GM18858 (cell line): ENCODE measurements at regions not wholly inside any gene's neighbourhood (a gene's known extent, or its start where the extent isn't known, plus 50 kb on each side); places are given as distances from the start of the nearest gene placed in this dataset.
"Not testable (repeated sequence)": the region's sequence is repeated elsewhere in the genome, so short reads cannot be mapped to it uniquely, and the experiment has no call there.

Source experiments
- ATAC-seq: cut with Tn5 transposase; IDR thresholded peaks from one replicate; pipeline ENCODE4 v1.9.1; 2021; ENCODE audit not compliant: unreplicated experiment

DNA sequence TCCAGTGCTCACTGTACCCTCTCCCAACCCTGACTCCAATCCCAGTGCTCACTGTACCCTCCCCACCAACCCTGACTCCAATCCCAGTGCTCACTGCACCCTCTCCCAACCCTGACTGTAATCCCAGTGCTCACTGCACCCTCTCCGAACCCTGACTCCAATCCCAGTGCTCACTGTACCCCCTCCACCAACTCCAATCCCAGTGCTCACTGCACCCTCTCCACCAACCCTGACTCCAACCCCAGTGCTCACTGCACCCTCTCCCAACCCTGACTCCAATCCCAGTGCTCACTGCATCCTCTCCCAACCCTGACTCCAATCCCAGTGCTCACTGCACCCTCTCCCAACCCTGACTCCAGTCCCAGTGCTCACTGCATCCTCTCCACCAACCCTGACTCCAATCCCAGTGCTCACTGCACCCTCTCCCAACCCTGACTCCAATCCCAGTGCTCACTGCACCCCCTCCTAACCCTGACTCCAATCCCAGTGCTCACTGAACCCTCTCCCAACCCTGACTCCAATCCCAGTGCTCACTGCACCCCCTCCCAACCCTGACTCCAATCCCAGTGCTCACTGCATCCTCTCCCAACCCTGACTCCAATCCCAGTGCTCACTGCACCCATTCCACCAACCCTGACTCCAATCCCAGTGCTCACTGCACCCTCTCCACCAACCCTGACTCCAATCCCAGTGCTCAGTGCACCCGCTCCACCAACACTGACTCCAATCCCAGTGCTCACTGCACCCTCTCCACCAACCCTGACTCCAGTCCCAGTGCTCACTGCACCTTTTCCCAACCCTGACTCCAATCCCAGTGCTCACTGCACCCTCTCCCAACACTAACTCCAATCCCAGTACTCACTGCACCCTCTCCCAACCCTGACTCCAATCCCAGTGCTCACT, 136.3 kb upstream of the ZNF618 start:
- not testable (repeated sequence) for ATAC-seq

DNA sequence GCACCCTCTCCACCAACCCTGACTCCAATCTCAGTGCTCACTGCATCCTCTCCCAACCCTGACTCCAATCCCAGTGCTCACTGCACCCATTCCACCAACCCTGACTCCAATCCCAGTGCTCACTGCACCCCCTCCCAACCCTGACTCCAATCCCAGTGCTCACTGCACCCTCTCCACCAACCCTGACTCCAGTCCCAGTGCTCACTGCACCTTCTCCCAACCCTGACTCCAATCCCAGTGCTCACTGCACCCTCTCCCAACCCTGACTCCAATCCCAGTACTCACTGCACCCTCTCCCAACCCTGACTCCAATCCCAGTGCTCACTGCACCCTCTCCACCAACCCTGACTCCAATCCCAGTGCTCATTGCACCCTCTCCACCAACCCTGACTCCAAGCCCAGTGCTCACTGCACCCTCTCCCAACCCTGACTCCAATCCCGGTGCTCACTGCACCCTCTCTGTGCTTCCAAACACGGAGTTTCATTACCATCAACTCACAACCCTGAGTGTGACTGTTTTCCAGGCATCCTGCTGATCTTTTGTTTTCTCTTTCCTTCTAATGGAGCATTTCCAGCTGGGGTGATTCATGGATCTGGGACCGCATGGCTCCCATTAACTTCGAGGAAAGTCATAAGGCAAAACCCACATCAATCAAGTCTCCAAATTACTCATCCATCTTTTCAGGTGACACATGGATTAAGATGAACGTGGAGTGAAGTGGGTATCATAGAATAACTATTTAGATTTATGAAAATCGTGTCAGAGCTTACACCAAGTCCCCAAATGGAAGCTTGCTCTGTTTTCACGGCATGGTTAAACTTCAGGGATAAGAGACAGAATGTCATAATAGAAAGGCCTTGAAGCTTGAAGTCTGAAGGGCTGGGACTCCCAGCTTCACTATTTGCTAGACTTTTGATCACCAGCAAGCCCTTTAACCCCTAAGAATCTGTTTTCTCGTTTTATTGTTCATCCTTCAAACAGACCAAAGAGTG, 135.3 kb upstream of the ZNF618 start:
- ATAC-seq, result not testable (repeated sequence)

GRCh38 chr9:113741886-113742854, 133.9 kb upstream of the ZNF618 start:
- ATAC-seq, result no peak

GRCh38 chr9:113742878-113743277, 133.2 kb upstream of the ZNF618 start:
- ATAC-seq, result no peak

GRCh38 chr9:113746486-113746885, 129.6 kb upstream of the ZNF618 start:
- ATAC-seq, result no peak

- ATAC-seq, result no peak
Observed at GRCh38 chr9:113748135-113748534, 128.0 kb upstream of the ZNF618 start.

DNA sequence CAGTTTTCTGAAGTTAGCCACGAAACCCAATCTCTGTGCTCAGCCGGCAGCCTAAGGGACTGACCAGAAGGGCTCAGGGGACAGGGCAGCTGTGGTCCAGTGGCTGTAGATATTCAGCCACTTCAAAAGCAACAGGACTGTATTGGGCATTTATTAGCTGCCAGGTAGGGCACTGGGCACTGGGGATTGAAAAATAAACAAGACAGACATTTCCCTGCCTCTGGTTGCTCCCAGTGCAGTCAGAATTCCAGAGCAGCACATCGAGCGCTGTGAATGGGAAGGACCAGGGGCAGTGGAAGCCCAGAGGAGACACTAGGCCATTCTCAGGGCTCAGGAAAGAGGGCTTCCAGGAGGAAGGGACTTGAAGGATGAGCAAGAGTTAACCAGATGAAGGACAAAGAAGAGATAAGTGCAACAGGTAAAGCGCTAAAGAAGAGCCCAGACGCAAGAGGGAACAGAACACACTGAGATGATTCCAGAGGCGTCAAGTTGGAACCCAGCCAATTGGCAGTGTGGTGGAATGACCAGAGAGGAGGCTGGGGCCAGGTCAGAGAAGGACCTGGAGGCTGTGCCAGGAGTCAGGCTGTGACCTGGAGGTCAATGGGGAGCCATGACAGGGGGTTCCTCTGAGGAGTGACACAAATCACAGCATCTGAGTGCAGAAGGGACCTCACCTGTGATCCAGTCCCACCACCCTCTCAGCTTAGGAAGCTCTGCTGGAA, 122.5 kb upstream of the ZNF618 start:
- no peak for ATAC-seq

- no peak for ATAC-seq
Observed at GRCh38 chr9:113754739-113755138, 121.4 kb upstream of the ZNF618 start.

- ATAC-seq, result no peak
Observed at GRCh38 chr9:113755433-113755832, 120.7 kb upstream of the ZNF618 start.

DNA sequence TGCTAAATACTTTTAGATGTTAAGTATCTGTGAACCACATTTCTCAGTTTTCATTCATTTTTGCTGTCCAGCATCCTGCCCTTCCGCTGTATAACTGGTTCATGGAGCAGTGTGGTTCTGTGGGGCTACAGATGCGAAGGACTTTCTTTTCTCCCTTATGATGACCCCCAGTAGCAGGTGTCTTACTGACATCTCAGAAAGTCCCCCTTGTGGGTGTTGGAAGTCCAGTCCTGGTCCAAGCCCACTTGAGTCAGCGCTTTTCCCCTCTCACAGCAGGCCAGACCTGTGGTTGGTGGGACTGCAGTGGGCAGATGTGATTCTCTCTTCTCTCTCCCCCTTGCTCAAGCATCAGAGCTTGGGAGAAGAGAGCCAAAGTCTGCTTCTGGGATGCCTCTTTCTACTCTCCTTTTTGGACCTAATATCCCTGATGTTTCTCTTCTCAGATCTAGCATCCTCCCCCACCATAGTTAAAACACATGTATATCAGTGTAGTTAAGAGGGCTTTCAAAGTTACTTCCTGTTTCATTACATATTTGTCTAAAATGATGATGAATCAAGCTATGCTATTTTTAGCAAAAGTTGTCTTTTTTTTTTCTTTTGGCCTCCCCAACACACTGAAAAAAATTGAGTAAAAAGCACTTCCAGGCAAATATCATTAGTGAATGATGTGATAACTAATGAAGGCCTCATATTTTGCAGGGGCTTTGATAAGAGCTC, 119.5 kb upstream of the ZNF618 start:
- no peak for ATAC-seq

- ATAC-seq, result no peak
Observed at GRCh38 chr9:113763429-113763828, 112.7 kb upstream of the ZNF618 start.

DNA sequence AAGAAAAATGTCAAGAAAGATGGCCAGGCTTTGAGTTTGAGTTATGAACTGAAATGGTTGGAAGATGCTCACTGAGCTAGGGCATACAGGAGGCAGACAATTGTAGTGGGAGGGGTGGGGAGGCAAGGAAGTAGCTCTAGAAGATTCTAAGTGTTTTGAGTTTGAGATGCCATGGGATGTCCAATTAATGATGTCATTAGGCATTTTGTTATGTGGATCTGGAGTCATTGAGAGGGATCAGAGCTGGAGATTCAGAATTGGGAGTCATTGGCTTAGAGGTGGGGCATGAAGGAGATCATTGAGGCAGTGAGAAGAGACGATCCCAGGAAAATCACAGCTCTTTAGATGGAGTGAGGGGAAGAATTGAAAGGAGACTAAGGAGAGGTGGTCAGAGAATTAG, 111.5 kb upstream of the ZNF618 start:
- no peak for ATAC-seq

DNA sequence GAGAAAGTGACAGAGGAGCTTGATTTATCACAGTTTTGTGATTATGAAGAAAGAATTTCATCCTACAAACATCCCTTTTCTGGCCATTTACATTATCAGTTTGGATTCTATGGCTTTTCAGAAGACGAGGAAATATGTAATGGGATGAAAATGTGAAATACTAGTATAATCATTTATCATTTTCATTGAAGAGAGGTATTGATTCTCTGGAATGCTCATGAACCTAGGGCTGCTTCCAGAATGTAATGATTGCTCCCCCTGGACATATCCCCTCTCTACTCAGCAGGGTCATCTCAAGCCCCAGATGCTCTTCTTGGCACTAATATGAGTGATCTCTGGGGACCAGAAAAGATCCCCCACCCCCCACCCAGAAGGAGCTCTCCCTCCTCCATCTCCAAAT, 106.7 kb upstream of the ZNF618 start:
- ATAC-seq, result no peak

DNA sequence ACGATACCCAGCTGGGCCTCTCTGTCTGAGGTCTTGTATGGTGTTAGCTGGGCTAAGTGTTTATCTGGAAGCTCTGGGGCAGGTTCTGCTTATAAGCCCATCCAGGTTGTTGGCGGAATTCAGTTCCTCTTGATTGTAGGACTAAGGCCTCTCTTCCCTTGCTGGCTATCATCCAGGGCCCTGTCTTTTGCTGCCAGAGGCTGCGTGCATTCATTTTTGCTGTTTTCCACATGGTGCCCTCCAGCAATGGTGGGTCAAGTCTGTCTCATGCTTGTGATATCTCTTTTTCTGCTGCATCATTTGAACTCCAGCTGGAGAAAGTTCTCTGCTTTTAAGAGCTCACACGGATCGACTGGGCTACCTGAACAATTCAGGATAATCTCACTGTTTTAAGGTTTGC, 105.7 kb upstream of the ZNF618 start:
- ATAC-seq, result no peak

- ATAC-seq, result no peak
Observed at GRCh38 chr9:113771199-113771598, 104.9 kb upstream of the ZNF618 start.

DNA sequence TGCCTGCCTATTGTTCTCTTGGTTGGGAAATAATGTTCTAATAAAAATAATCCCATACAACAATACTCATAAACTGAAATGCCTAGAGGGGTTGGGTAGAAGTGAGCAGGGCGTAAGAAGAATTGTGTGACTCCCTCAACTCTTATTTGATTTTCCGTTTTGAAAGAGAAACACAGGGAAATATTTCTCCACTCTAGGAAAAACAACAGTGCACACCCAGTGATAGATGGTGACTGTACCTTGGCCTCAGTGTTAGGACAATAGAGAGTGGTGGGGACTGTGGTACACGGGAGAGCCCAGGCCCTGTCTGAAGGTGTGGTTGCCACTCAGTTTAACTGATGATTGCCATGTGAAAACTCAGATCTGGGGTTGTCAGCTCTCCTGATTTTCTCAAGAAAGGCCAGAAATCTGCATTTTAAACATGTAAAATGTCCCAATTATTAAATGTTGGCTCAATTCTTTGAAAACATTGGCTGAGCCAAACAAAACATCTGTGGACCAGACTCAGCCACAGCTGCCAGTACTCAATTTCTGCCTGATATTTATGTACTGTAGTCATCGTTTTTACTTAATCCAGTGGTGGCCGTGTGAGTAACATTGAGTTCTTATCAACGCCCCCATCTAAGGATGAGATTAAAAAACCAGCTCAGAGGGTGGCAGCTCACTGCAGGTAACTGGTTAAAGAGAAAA, 103.8 kb upstream of the ZNF618 start:
- no peak for ATAC-seq

DNA sequence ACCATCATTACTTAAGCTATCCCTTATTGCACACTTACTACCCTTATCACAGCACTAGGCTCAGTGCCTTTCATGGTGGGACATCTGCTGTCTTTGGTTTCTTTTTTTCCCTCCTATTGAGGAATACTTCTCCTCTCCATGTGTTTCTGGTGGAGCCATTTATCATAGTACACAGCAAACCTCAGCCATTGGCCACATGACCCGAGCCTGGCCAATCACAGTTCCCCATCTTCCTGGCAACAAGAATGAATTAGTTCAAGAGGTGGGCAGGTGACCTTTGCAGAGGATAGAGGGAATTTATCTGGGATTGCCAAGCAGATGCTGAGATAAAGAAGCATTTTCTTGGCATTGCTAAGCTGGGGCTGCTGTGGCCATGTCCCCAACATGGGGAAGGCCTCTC, 101.1 kb upstream of the ZNF618 start:
- no peak for ATAC-seq

GRCh38 chr9:113775749-113776148, 100.4 kb upstream of the ZNF618 start:
- no peak for ATAC-seq

DNA sequence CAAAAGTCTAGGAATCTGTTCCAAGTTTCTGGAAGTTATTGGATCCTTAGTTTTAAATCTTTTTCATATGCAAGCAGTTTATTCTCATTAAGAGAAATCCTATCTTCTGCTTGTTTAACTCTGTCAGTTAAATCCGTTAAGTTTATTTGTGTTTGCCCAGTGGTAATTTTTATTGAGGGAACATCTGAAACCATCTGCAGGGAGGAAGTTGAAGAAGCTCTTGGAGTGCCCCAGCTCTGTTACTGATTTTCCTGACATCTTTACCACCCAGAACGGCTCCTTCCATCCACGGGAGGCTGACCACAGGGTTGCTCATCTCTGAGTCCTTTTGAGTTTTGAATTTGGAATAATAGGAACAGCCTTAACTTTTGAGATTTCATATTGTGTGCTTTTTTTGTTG, 99.9 kb upstream of the ZNF618 start:
- no peak for ATAC-seq
